Panc1 (cell line): ENCODE measurements at regions not wholly inside any gene's neighbourhood (a gene's known extent, or its start where the extent isn't known, plus 50 kb on each side); places are given as distances from the start of the nearest gene placed in this dataset.

Source experiments
- ATAC-seq: fragments of 200-7000 bp; cut with Tn5 transposase; 2 replicates; pipeline ENCODE4 v1.9.1; 2020; ENCODE audit warnings: mild to moderate bottlenecking, moderate library complexity
- BruUV-seq: library from RNA; stranded (reverse); fragments of 400-500 nt; replicated peaks from 2 replicates; lab custom pipeline; 2021; lab: Mats Ljungman, UMichigan
- CTCF ChIA-PET: fragments of 300-600 bp; sonication (Branson Sonifier 250); formaldehyde crosslinking; loops from one replicate; lab custom pipeline; 2022; ENCODE audit warnings: antibody characterized with exemption; lab: Charles Lee
- POLR2A ChIA-PET: fragments of 300-600 bp; sonication (Branson Sonifier 250); formaldehyde crosslinking; loops from one replicate; lab custom pipeline; 2022; ENCODE audit warnings: antibody characterized with exemption; lab: Charles Lee
- DNase-seq: peaks from one replicate; pipeline ENCODE4 v3.0.0-alpha.2; 2010; ENCODE audit warnings: low read depth, low spot score
- H3K27ac ChIP-seq: 2 replicates; pipeline ENCODE4 v1.5.1; 2011; ENCODE audit warnings: mild to moderate bottlenecking, low read length, inconsistent platforms
- H3K27me3 ChIP-seq: fragments of 200-500 bp; sonication (Bioruptor generic); 2 replicates; pipeline ENCODE4 v1.6.0; 2014; ENCODE audit warnings: low read length, inconsistent platforms; ENCODE audit not compliant: control insufficient read depth, insufficient read depth
- H3K36me3 ChIP-seq: fragments of 200-500 bp; sonication (Bioruptor generic); 2 replicates; pipeline ENCODE4 v1.5.1; 2014; ENCODE audit warnings: inconsistent platforms, mild to moderate bottlenecking, low read length, moderate library complexity; ENCODE audit not compliant: control insufficient read depth, insufficient read depth
- H3K4me1 ChIP-seq: 2 replicates; pipeline ENCODE4 v1.5.1; 2011; ENCODE audit warnings: inconsistent platforms, mild to moderate bottlenecking, low read length, moderate library complexity; ENCODE audit not compliant: control insufficient read depth, insufficient read depth
- H3K4me3 ChIP-seq, 2 experiments: 2 replicates each; pipeline ENCODE4 v1.5.1; 2011 to 2012; ENCODE audit warnings: low read depth in 2 of 2, low read length in 2 of 2, mild to moderate bottlenecking in 2 of 2, inconsistent platforms in 1 of 2, moderate library complexity in 1 of 2
- H3K9me3 ChIP-seq: fragments of 200-500 bp; sonication (Bioruptor generic); 2 replicates; pipeline ENCODE4 v1.5.1; 2014; ENCODE audit warnings: low read depth, mild to moderate bottlenecking, inconsistent platforms, low read length, moderate library complexity; ENCODE audit not compliant: control insufficient read depth, insufficient read depth
- CTCF ChIP-seq: fragments of 450-650 bp; IDR thresholded peaks from 2 replicates; pipeline ENCODE4 v1.5.1; 2017; ENCODE audit warnings: mild to moderate bottlenecking
- POLR2AphosphoS5 ChIP-seq: IDR thresholded peaks from 2 replicates; pipeline ENCODE4 v1.6.1; 2012; ENCODE audit warnings: mild to moderate bottlenecking, low read depth, low read length, moderate library complexity
- REST ChIP-seq, 2 experiments: IDR thresholded peaks; 2 replicates each; pipeline ENCODE4 v1.6.1; 2011 to 2012; ENCODE audit warnings: low read depth in 2 of 2, control low read depth in 1 of 2, low read length in 1 of 2, mild to moderate bottlenecking in 1 of 2, moderate library complexity in 1 of 2; ENCODE audit not compliant: insufficient read depth in 1 of 2
- SIN3A ChIP-seq: IDR thresholded peaks from 2 replicates; pipeline ENCODE4 v1.6.1; 2012; ENCODE audit warnings: low read depth, mild to moderate bottlenecking, low read length, moderate library complexity, borderline replicate concordance; ENCODE audit not compliant: insufficient read depth
- TCF7L2 ChIP-seq: IDR thresholded peaks from 2 replicates; pipeline ENCODE4 v1.6.1; 2011; ENCODE audit warnings: mild to moderate bottlenecking, low read depth, low read length, inconsistent platforms
- in situ Hi-C: cut with HindIII; loops from 2 replicates; pipeline ENCODE4 v1.10.0; 2016; ENCODE audit warnings: low sequenced_read_pairs, low pct_unique_long_range_greater_than_20kb
- intact Hi-C: fragments of 100-400 bp; cut with micrococcal nuclease; formaldehyde crosslinking; loops from one replicate; pipeline ENCODE4 v1.10.0; 2022; ENCODE audit not compliant: unreplicated experiment

- no peaks in the 10 kb centered on the region for H3K27me3 ChIP-seq
- no peaks in the 10 kb centered on the region for H3K4me1 ChIP-seq
- ATAC-seq, result no peak
- no peaks in the 10 kb centered on the region for H3K9me3 ChIP-seq
- ChIA-PET POLR2A (no interaction called here), CTCF (no interaction called here)
- intact Hi-C loops, result no loop called here
- H3K27ac ChIP-seq, result no peak overlapping the region
- in situ Hi-C loops, result no loop called here
- no peaks in the 10 kb centered on the region for H3K36me3 ChIP-seq
- no peak overlapping the region for H3K4me3 ChIP-seq
- BruUV-seq, result no TSS peak
- TF ChIP-seq REST (IDR thresholded peaks at IDR 0.05; ENCODE audit: insufficient read depth in 1 of 2, low read depth in 2 of 2, low read length in 1 of 2) (no peak), TCF7L2 (no peak), SIN3A (no peak), CTCF (no peak), POLR2AphosphoS5 (no peak)
- DNase-seq, result no peak
These were observed 167.7 kb upstream of the NECTIN3 start for GRCh38 chr3:110903771-110904519.

- in situ Hi-C loops, result no loop called here
- DNase-seq (no peak), ATAC-seq (no peak)
- Histone ChIP-seq H3K4me1 (no peaks in the 10 kb centered on the region), H3K27me3 (no peaks in the 10 kb centered on the region), H3K36me3 (no peaks in the 10 kb centered on the region), H3K27ac (no peak overlapping the region), H3K4me3 (no peak overlapping the region), H3K9me3 (no peaks in the 10 kb centered on the region)
- intact Hi-C loops, result no loop called here
- ChIA-PET POLR2A (no interaction called here), CTCF (no interaction called here)
- BruUV-seq, result no TSS peak
- TF ChIP-seq SIN3A (no peak), TCF7L2 (no peak), REST (IDR thresholded peaks at IDR 0.05; ENCODE audit: insufficient read depth in 1 of 2, low read depth in 2 of 2, low read length in 1 of 2) (no peak), POLR2AphosphoS5 (no peak), CTCF (no peak)
These were observed 167.1 kb upstream of the NECTIN3 start for GRCh38 chr3:110904520-110904890.
